A549 (cell line): ENCODE measurements at regions not wholly inside any gene's neighbourhood (a gene's known extent, or its start where the extent isn't known, plus 50 kb on each side); places are given as distances from the start of the nearest gene placed in this dataset.

ENCODE experiments used
- ATAC-seq, 2 experiments: fragments of 200-7000 bp in 1 of 2; fragments of >200 bp in 1 of 2; cut with Nextera tagmentation in 1 of 2; cut with Tn5 transposase in 1 of 2; 3 replicates each; pipeline versions ENCODE4 v1.8.0 to v1.9.1; 2018 to 2020; ENCODE audit warnings: mild to moderate bottlenecking in 1 of 2, moderate library complexity in 1 of 2
- CTCF ChIA-PET: fragments of 300-600 bp; sonication (Branson Sonifier 250); formaldehyde crosslinking; extraction: SDS; loops from one replicate; lab custom pipeline; 2021; ENCODE audit warnings: antibody characterized with exemption, inconsistent platforms; lab: Yijun Ruan, JAX
- POLR2A ChIA-PET: fragments of 350-600 bp; formaldehyde crosslinking; extraction: SDS; loops from one replicate; lab custom pipeline; 2021; ENCODE audit warnings: antibody characterized with exemption, inconsistent platforms; lab: Yijun Ruan, JAX
- DNase-seq, 2 experiments: peaks; one replicate each; pipeline versions ENCODE4 v3.0.0 to v3.0.0-alpha.2; 2011 to 2016; ENCODE audit warnings: low read depth in 1 of 2, low spot score in 1 of 2
- FAIRE-seq: peaks from 2 replicates; lab custom pipeline; 2011; peaks lifted over from hg19 to GRCh38; lab: Jason Lieb, UNC
- H3K27ac ChIP-seq, 2 experiments: fragments of >200 bp; sonication (Bioruptor Twin); formaldehyde crosslinking; 3 replicates each; pipeline ENCODE4 v1.5.1; 2016 to 2017
- H3K4me1 ChIP-seq: fragments of >200 bp; sonication (Bioruptor Twin); formaldehyde crosslinking; 3 replicates; pipeline ENCODE4 v1.6.1; 2016
- H3K4me2 ChIP-seq: fragments of >200 bp; sonication (Bioruptor Twin); formaldehyde crosslinking; 3 replicates; pipeline ENCODE4 v1.6.1; 2016
- H3K4me3 ChIP-seq: fragments of >200 bp; sonication (Bioruptor Twin); formaldehyde crosslinking; 3 replicates; pipeline ENCODE4 v1.5.1; 2016
- H3K9me3 ChIP-seq: fragments of >200 bp; sonication (Bioruptor Twin); formaldehyde crosslinking; 3 replicates; pipeline ENCODE4 v1.6.1; 2016
- ATOH8 ChIP-seq: fragments of 250-450 bp; sonication (Bioruptor Pico); IDR thresholded peaks from 2 replicates; pipeline ENCODE4 v1.5.0; 2020; ENCODE audit warnings: low read depth, mild to moderate bottlenecking, moderate library complexity
- CBX2 ChIP-seq: fragments of 200-600 bp; sonication (generic); IDR thresholded peaks from 2 replicates; pipeline ENCODE4 v1.6.1; 2016; ENCODE audit warnings: low read depth, mild to moderate bottlenecking, borderline replicate concordance
- CBX8 ChIP-seq: fragments of 200-600 bp; sonication (generic); IDR thresholded peaks from 2 replicates; pipeline ENCODE4 v1.6.1; 2016
- CEBPB ChIP-seq, 2 experiments: fragments of >200 bp in 1 of 2; sonication (Bioruptor Twin) in 1 of 2; formaldehyde crosslinking in 1 of 2; IDR thresholded peaks; 2 replicates each; pipeline ENCODE4 v1.6.1; 2012 to 2016
- CTCF ChIP-seq: fragments of >200 bp; sonication (Bioruptor Twin); formaldehyde crosslinking; IDR thresholded peaks from 3 replicates; pipeline ENCODE4 v1.5.1; 2016
- EHMT2 ChIP-seq: fragments of 200-600 bp; sonication (generic); IDR thresholded peaks from 2 replicates; pipeline ENCODE4 v1.6.1; 2016; ENCODE audit warnings: antibody characterized with exemption, low read depth, mild to moderate bottlenecking, moderate library complexity
- EP300 ChIP-seq, 2 experiments: fragments of >200 bp; sonication (Bioruptor Twin); formaldehyde crosslinking; IDR thresholded peaks; 2 replicates in 1 of 2; 3 replicates in 1 of 2; pipeline ENCODE4 v1.6.1; 2016 to 2017
- ESRRA ChIP-seq: fragments of 150-350 bp; IDR thresholded peaks from 2 replicates; pipeline ENCODE4 v1.6.1; 2014; ENCODE audit warnings: mild to moderate bottlenecking, low read length, borderline replicate concordance
- FOSB ChIP-seq: fragments of 250-450 bp; sonication (Bioruptor Pico); IDR thresholded peaks from 2 replicates; pipeline ENCODE4 v1.5.0; 2020; ENCODE audit warnings: mild to moderate bottlenecking, moderate library complexity
- HOXB13 ChIP-seq: fragments of 250-450 bp; sonication (Bioruptor Pico); IDR thresholded peaks from 2 replicates; pipeline ENCODE4 v1.5.0; 2020; ENCODE audit warnings: low read depth, mild to moderate bottlenecking, moderate library complexity
- HOXB5 ChIP-seq: fragments of 250-450 bp; sonication (Bioruptor Pico); IDR thresholded peaks from 2 replicates; pipeline ENCODE4 v1.5.0; 2020; ENCODE audit warnings: mild to moderate bottlenecking, moderate library complexity
- MAX ChIP-seq: IDR thresholded peaks from 2 replicates; pipeline ENCODE4 v1.6.1; 2012
- NR3C1 ChIP-seq: fragments of >200 bp; sonication (Bioruptor Twin); formaldehyde crosslinking; IDR thresholded peaks from 3 replicates; pipeline ENCODE4 v1.6.1; 2017
- PHF8 ChIP-seq: fragments of 200-600 bp; sonication (generic); IDR thresholded peaks from 2 replicates; pipeline ENCODE4 v1.6.1; 2016; ENCODE audit warnings: low read depth, mild to moderate bottlenecking, antibody characterized with exemption, moderate library complexity, borderline replicate concordance
- POLR2A ChIP-seq: IDR thresholded peaks from 2 replicates; pipeline ENCODE4 v1.6.1; 2012; ENCODE audit warnings: mild to moderate bottlenecking, low read length
- RNF2 ChIP-seq: fragments of 200-600 bp; sonication (generic); IDR thresholded peaks from 2 replicates; pipeline ENCODE4 v1.6.1; 2016; ENCODE audit warnings: low read depth, mild to moderate bottlenecking, antibody characterized with exemption, moderate library complexity, borderline replicate concordance
- SREBF2 ChIP-seq: fragments of 450-650 bp; IDR thresholded peaks from 2 replicates; pipeline ENCODE4 v1.6.1; 2014; ENCODE audit warnings: mild to moderate bottlenecking, moderate library complexity
- USF2 ChIP-seq: fragments of 450-650 bp; IDR thresholded peaks from 2 replicates; pipeline ENCODE4 v1.6.1; 2014; ENCODE audit warnings: antibody characterized with exemption
- WGBS: methylation state at CpG from one replicate; pipeline ENCODE4 v1.1.6; 2017; ENCODE audit errors: missing lambda C conversion rate; 5-methylcytosine and 5-hydroxymethylcytosine counted together

- FAIRE-seq (no peak), DNase-seq (no peak), ATAC-seq (no peak)
- ChIA-PET POLR2A (no interaction called here), CTCF (no interaction called here)
- TF ChIP-seq PHF8 = no peak
- TF ChIP-seq CTCF = no peak
- no peak for TF ChIP-seq HOXB13 (CRISPR knock-in tag)
- TF ChIP-seq FOSB (CRISPR knock-in tag) = no peak
- TF ChIP-seq ATOH8 (CRISPR knock-in tag) = no peak
- TF ChIP-seq SREBF2 = no peak
- no peak for TF ChIP-seq ESRRA
- no peak for TF ChIP-seq CBX2
- no peak for TF ChIP-seq MAX
- TF ChIP-seq NR3C1 = no peak
- TF ChIP-seq RNF2 = no peak
- TF ChIP-seq CEBPB (IDR thresholded peaks at IDR 0.05) = no peak
- WGBS = 100% methylated on average over 1 of the region's 1 CpG
- Histone ChIP-seq H3K4me2 (no peak overlapping the region), H3K4me3 (no peak overlapping the region), H3K4me1 (no peaks in the 10 kb centered on the region), H3K9me3 (no peaks in the 10 kb centered on the region), H3K27ac (no peak overlapping the region)
Measured at GRCh38 chr13:40428354-40428753, 238.1 kb downstream of the FOXO1 start.

- TF ChIP-seq CBX8 (no peak), HOXB13 (CRISPR knock-in tag) (no peak), EHMT2 (no peak), ESRRA (no peak), POLR2A (no peak), USF2 (no peak), EP300 (IDR thresholded peaks at IDR 0.05) (no peak), HOXB5 (CRISPR knock-in tag) (no peak)
- TF ChIP-seq, all 56 proteins: peak for 0
- Histone ChIP-seq H3K4me2 (no peak overlapping the region), H3K9me3 (no peaks in the 10 kb centered on the region), H3K4me3 (no peak overlapping the region), H3K4me1 (no peaks in the 10 kb centered on the region), H3K27ac (no peak overlapping the region)
- no peak for DNase-seq
- no peak for ATAC-seq
- ChIA-PET POLR2A (no interaction called here), CTCF (no interaction called here)
- 71% methylated on average over 8 of the region's 10 CpGs for WGBS
- no peak for FAIRE-seq
Measured at GRCh38 chr13:40429706-40430545, 236.5 kb downstream of the FOXO1 start.
